Right ventricle myocardium inferior (tissue), 1 donor: ENCODE measurements at regions not wholly inside any gene's neighbourhood (a gene's known extent, or its start where the extent isn't known, plus 50 kb on each side); places are given as distances from the start of the nearest gene placed in this dataset.

Experiments
- ATAC-seq: fragments of 200-7000 bp; cut with Tn5 transposase; one replicate; pipeline ENCODE4 v1.9.1; 2020; ENCODE audit warnings: mild to moderate bottlenecking, moderate library complexity
- DNase-seq: peaks from one replicate; pipeline ENCODE4 v3.0.0; 2021; ENCODE audit errors: missing footprints
- intact Hi-C: fragments of 100-400 bp; cut with DNase I; formaldehyde crosslinking; loops from one replicate; pipeline ENCODE4 v1.11.0; 2022
- donor health status: DM: no; HTN: yes; CAD: no; lungs with severe emphysema.

DNA sequence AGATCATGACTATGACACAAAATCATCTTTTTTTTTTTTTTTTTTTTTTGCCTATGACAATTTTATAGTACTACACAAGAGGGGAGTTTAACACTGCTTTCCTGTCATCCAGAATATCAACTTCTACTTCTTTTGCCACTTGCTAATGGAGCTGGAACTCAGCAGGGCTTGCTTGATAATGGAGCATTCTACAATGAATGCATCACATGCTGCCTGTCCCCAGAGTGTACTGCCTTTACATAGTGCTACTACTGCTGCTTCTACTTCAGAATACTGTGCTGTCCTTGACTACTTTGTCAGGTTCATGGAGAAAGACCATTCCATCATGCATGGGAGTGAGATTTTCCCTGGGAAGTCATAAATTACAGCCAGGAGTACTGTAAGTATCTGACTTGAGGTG lies 338.6 kb upstream of the SEMA3A start:
- intact Hi-C loops, result no loop called here
- ATAC-seq (no peak), DNase-seq (no peak)

DNA sequence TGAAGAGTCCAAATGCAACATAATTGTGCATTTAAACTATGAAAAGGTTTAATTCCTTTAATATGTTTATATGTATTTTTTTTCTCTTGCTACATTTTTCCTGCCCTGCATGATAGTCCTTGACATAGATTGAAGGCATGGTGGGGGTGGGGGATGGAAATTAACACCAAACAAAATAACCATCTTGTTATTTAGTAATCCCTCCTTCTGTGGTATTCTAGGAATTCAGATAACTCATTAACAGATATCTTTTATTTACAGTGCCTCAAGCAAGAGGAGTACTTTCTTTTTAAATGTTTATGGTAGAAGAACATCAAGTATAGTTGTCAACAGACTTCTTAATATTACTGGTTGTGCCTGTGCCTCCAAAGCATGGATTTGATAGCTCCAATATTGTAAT lies 337.6 kb upstream of the SEMA3A start:
- intact Hi-C loops, result no loop called here
- no peak for ATAC-seq
- no peak for DNase-seq

DNA sequence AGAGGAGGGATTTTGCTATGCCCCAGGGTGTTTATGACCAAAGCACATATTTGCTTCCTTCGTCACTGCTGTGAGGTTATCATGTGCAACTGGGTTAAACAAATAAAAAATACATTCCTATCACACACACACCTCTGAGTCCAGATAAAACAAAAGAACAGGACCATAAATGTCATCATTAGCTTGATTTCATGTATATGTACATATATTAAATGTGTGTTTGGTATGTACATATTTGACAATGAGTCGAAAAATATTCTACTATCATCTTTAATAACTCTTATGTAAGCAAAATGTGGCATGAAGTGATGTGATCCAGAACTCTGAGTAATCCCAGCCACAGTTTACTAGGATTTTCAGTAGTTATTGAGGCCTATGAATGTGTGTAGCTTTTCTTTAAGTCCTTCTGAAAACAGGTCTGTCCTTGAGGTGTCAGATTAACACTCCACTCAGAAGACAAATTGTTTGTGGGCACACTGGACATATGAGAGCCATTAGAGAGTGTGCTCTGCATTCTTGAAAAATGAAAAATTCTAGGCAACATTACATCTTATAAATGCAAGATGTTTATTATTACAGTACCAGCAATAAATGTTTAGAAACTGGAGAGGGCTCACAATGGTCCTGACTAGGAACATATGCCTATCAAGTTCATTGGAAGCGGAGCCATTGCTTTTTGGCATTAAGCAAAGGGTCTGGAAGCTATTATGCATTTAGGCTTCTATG lies 335.1 kb upstream of the SEMA3A start:
- no peak for DNase-seq
- intact Hi-C loops, result no loop called here
- ATAC-seq, result no peak

DNA sequence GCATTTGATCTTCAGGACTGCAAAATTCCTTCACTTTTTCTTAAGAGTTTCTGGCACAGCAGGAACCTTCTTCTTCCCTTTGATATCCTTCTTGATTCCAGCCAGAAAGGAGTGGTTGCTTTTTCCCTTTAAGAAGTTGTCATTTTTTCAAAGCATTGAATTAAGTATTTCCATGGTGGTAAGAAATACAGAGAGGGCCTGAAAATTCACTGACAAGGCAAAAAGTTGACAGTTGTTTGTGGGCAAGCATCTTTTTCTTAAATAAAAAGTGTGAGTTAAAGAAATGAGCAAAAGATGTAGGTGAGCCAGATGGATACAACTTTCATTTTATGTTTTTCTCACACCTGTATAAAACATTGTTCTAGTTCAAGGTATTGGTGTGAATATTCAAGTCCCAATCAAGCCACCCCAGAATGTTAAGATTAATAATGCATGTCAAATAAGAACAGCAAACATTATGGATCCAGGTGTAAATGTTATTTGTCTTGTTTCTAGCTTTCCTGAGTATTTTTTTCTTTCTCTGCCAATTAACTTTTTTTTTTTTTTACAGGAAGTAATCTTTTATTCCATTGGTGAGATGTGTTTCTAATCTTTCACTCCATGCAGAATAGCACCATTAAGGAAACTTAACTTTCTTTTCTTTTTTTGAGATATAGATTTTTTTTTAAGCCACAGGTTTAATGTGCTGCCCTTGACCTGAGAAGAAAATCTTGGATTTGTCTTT lies 334.3 kb upstream of the SEMA3A start:
- DNase-seq, result no peak
- ATAC-seq, result no peak
- intact Hi-C loops, result no loop called here

DNA sequence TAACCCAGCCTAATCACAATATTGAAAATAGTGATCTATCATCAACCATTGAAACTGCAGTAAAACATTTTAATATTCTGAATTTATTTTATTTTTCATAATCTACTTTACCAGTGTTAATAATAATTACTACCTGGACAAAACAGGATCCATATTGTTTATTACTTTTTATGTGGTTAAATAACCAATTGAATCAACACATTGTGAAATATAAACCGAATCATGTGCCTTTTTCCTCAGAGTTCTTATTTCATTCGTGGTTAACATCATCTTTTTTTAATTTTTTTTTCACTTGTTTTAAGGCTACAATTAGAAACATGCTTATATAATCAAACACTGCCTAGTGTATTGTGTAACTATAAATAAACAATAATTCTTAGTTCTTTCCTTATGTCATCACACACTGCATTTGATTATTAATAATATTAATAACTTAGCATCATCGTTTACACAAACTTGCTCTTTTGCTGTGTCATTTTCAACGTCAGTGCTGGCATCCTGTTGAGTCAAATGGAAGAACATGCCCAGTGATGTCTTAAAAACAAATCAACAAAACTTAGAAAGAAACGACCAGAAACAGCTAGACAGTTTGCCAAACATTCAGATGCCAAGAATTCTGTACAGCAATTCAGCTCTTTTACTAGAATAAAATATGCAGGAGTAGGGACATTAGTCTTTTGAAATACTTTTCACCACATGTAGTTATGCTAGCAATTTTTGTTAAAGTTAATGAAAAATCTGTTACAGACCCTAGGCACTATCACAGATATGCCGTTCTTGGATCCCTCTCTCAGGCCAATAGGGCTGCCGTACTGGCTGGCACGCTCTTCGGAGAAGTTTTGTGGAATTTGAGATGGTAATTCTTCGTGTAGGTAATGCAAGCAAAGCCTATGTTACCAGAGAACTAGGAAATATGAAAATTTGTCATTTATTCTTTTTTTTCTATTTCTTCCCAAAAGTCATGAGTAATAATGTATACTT lies 330.4 kb upstream of the SEMA3A start:
- no peak for DNase-seq
- intact Hi-C loops, result no loop called here
- no peak for ATAC-seq

DNA sequence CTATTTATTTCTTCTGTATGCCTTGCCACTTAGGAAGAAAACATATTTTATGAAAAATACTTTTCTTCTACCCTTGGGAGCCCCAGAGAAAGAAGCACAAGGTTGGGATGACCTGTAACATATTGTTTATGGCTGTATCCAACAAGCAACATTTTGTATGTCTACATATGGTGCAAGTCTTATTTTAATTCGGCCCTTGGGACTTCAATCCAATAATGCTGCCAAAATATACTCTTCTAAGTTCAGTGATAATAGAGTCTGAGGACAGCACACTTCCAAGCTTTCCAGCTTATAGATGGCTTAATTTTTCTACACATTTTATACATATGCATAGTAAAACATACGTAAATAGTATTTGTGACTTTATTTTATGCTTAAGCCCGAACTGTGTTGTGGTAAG lies 318.5 kb upstream of the SEMA3A start:
- intact Hi-C loops, result no loop called here

DNA sequence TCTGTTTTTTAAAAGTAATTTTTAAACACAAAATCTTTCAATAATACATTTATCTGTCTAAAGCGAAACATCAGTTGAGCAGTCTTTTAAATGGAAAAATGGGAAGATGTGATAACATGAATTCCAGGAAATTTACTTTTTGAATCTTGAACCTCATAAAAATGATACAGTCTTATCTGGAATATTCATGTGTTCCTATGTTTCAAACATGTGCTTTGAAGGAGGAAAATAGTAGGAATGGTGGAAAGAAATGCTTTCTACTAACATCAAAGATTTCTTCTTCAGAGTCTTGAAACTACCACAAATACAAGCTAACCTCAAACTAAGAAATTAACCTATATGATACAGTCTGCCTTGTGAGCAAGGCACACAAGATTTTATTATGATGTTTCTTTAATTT lies 317.5 kb upstream of the SEMA3A start:
- ATAC-seq (no peak), DNase-seq (no peak)
- intact Hi-C loops, result no loop called here

More for the DNA sequence above, 318.5 kb upstream of the SEMA3A start:
- no peak for DNase-seq
- ATAC-seq, result no peak

DNA sequence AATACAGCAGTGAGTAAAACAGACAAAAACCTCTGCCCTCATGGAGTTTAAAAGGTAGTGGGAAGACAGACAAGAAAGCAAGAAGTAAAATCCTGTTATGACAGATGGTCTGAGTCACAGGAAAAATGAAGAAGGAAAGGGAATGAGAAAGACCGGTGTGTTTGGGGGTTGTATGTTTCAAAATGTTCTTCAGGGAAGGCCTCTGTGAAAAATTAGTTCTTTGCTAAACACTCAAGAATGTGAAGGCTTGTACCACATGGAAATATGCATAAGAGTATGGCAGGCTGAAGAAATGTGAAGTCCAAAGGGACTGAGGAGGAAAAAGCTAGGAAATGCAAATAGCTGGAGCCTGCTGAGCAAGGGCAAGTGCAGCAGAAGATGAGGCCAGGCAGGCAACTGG lies 315.9 kb upstream of the SEMA3A start:
- intact Hi-C loops, result no loop called here
- ATAC-seq, result no peak
- DNase-seq, result no peak

DNA sequence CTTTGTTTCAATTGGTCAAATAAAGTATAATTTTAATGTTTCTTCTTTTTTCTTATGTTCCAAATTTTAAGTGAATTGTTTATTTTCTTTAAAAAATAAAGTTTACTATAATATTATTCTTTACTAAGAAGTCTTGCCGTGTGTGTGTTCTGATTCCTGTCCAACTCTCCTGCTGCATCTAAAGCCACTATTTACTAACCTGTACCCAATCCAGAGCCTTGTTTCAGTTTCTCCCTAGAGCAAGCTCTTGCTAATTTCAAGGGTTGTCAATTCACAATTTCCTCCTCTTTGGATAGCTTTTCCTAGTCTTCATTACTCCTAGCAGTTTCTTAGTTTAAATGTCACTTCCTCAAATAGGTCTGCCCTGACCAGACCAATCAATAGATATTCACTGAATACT lies 314.9 kb upstream of the SEMA3A start:
- DNase-seq (no peak), ATAC-seq (no peak)
- intact Hi-C loops, result no loop called here

DNA sequence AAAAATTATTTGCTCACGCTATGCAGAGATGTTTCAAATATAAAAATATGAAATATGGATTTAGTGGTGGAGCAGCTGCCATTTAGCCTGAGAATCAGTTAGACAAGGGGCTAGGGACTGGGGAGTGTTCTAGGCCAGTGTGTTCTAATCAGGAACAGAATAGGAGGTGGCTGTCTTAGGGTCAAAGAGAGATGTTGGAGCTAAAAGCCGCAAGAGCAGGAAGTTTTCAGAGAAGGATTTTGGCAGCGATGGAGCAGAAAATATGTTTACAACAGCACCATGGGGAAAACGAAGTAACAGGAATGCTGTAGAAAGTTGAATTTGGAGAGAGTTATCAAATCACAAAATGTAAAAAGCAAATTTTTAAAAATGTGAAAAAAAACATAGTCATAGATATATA lies 314.0 kb upstream of the SEMA3A start:
- DNase-seq (no peak), ATAC-seq (peak; percentile 48)
- intact Hi-C loops, result no loop called here

DNA sequence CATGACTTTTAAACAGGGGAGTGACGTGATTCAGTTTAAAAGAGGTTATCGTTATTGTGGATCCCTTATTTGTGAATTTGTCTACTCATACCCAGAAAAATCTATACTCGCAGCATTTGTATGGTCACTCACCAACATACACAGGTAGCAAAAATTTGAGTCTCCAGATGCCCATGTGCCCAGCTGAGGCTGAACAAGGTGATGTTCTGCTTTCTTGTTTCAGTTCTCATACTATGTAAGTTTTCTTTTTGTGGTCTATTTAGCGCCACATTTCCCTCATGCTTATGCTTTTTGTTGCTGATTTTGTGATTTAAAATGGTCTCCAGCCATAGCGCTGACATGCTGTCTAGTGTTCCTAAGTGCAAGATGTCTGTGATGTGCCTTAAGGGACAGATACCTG lies 312.9 kb upstream of the SEMA3A start:
- no peak for DNase-seq
- intact Hi-C loops, result no loop called here

DNA sequence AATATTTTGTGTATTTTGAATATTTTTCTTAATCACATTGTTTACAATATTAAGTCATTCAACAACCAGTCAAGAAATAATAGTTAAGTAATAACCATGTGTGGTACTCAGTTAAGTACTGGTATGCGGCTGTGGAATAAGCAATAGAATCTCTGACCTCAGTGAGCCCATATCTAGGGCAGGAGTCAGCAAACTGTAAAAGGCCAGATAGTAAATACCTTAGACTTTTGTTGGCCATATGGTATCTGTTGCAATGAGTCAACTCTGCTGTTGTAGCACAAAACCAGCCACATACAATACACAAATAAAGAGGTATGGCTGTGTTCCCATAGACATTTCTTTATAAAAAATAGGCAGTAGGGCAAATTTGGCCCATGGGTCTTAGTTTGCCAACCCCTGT lies 311.6 kb upstream of the SEMA3A start:
- ATAC-seq (no peak), DNase-seq (no peak)
- intact Hi-C loops, result no loop called here

More for the DNA sequence above, 312.9 kb upstream of the SEMA3A start:
- no peak for ATAC-seq

DNA sequence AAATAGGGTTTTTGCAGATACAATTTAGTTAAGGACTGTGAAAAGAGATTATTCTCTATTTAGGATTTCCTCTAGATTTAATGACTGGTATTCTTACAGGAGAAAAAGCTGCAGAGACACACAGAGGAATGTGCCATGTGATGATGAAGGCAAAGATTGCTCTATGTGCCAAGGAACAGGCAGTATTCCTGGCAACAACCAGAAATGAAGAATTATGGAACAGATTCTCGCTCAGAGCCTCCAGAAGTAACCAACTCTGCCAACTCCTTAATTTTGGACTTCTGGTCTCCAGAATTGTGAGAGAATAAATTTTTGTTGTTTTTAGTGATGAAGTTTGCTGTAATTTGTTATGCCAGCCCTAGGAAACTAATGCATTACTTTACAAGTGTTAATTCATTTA lies 307.6 kb upstream of the SEMA3A start:
- ATAC-seq (no peak), DNase-seq (no peak)
- intact Hi-C loops, result no loop called here

DNA sequence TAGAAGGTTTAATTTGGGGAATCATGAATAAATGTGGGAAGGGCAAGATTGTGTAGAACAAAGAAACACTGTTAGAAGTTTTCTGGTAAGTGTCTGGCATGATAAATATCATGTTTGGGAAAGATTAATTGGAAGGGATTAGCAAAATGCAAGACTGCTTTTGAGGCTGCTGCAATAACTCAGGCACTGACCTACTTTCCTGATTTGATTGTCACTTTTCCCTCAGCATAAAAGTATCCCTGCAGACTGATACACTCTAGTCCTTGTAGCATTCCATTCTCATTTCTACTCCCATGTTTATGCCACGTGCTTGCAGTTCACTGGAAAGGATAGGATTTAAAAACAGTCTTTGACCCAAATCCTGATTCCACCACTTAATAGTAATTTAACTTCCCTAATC lies 303.3 kb upstream of the SEMA3A start:
- intact Hi-C loops, result no loop called here
- ATAC-seq, result peak; percentile 83
- no peak for DNase-seq

DNA sequence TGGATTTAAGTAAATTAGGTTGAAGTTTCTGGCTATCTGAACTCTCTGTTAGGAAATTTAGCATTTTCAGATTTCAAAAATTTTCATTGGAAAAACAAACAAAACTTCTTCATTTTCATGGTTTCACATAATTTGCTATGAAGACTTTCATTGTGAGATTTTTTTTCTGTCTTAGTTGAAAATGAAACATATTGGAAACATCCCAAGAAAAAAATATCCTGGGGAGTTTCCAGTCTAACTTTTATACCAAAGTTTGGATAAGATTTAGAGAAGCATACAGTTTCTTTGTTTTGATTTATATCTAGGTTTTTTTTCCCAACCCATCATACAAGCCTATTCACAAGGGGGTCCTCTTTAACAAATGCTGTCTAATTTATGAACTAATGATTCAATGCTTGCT lies 300.5 kb upstream of the SEMA3A start:
- no peak for DNase-seq
- intact Hi-C loops, result no loop called here
- ATAC-seq, result no peak

DNA sequence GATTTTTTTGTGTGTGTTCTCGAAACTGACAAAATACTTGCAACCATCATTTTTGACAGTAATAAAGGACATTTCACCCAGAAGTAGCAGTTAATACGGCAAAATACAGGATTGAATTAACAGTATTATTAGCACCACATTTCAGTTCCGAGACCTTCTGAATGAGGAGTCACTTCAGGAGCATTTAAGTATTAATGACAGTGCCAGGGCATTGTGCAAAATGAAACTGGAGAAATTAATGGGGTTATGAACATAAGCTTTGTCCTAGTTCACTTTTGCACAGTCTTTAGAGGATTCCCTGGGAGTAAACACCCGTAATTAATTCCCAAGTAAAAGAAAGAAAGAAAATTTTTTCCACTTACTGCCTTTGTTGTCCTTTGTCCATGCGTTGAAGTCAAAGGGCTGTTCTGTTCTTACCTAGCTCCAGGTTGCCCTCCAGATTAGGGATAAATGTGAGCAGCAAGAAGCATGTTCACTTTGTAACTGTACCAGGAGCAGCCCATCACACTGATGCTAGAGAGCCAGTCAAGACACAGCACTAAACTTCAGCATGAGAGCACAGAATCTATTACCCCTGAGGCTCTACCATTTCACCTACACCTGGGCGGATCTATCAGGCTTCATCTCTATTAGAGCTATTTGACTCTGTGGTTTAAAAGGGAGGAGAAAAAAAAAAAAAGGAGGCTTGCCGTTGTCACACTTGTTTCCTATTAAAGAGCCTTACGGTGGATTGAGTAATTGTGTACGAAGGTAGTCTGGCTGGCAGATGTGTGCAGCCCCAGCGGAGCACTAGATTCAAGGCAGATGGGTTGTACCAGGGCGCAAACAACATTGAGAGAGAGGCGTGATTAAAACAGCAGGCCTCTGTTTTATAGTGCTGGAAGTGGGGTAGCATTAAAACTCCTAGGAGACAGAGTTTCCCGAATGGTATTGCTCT lies 297.8 kb upstream of the SEMA3A start:
- ATAC-seq, result no peak
- intact Hi-C loops, result no loop called here
- DNase-seq, result no peak

DNA sequence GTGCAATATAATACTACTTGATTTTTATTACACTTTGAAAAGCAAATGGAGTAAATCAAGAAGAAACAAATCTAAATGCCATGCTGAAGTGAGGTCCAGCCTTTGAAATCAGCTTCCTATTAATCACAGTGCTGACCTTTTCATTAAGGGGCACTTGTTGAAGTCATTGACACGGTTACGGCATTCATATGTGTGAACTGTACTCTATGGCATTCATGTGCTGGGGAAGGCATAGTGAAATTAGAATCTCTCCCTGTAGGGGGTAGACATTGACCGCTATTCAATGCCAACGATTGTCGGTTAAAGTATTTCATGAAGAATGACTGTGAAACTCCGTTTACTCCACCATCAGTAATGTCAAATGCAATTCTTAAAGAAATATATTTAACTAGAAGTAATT lies 296.1 kb upstream of the SEMA3A start:
- intact Hi-C loops, result no loop called here
- ATAC-seq, result no peak
- DNase-seq, result no peak

DNA sequence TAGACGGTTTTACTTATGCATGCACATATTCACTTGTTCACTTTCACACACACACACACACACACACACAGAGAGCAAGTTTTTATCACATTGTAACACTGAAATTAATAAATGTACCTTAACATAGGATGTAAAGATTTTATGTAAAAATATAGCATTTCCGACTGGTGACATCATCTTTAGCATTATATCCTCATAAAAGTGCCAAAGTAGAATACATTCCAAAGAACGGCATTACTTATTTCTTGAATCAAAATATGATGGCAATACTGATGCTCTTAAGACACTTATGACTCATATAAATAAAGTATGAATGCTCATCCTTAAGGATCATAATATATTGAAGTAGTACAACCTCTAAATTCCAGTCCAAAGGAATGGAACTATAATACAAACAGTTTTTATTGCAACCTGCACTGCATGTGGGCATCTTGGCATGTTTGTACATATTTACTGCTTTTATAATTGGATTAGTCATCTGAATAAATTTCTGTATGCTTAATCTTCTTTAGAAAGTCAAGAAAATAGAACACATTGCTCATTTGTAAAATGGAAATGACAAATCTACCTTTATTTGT lies 290.0 kb upstream of the SEMA3A start:
- DNase-seq (no peak), ATAC-seq (no peak)
- intact Hi-C loops, result no loop called here
